Mucosa of stomach (tissue), 1 donor: ENCODE measurements at regions not wholly inside any gene's neighbourhood (a gene's known extent, or its start where the extent isn't known, plus 50 kb on each side); places are given as distances from the start of the nearest gene placed in this dataset.
"Not testable (repeated sequence)": the region's sequence is repeated elsewhere in the genome, so short reads cannot be mapped to it uniquely, and the experiment has no call there.

Experiments used
- H3K27me3 ChIP-seq: one replicate; pipeline ENCODE4 v1.7.0; 2013; ENCODE audit warnings: mild to moderate bottlenecking, low read length; ENCODE audit not compliant: control insufficient read depth, insufficient read depth
- H3K36me3 ChIP-seq: one replicate; pipeline ENCODE4 v1.7.0; 2013; ENCODE audit warnings: low read length; ENCODE audit not compliant: control insufficient read depth, insufficient read depth
- H3K4me1 ChIP-seq: one replicate; pipeline ENCODE4 v1.7.0; 2013; ENCODE audit warnings: mild to moderate bottlenecking, low read length; ENCODE audit not compliant: control insufficient read depth, insufficient read depth
- H3K4me3 ChIP-seq: one replicate; pipeline ENCODE4 v1.7.0; 2013; ENCODE audit warnings: low read length
- H3K9ac ChIP-seq: one replicate; pipeline ENCODE4 v1.7.0; 2013; ENCODE audit warnings: mild to moderate bottlenecking, low read length, moderate library complexity
- H3K9me3 ChIP-seq: one replicate; pipeline ENCODE4 v1.7.0; 2013; ENCODE audit warnings: mild to moderate bottlenecking, low read length, moderate library complexity; ENCODE audit not compliant: control insufficient read depth
- donor health status: Pancreatic carcinoma.

GRCh38 chr7:6995493-6996289 is 169.6 kb upstream of the CCZ1B start:
- not testable (repeated sequence) for H3K9me3 ChIP-seq, H3K9ac ChIP-seq, H3K27me3 ChIP-seq, H3K4me3 ChIP-seq, H3K4me1 ChIP-seq, H3K36me3 ChIP-seq

GRCh38 chr7:6999067-6999666 is 173.1 kb upstream of the CCZ1B start:
- not testable (repeated sequence) for H3K4me1 ChIP-seq, H3K9ac ChIP-seq, H3K36me3 ChIP-seq

GRCh38 chr7:7002418-7003062 is 176.5 kb upstream of the CCZ1B start:
- Histone ChIP-seq H3K4me1 (no peaks in the 10 kb centered on the region), H3K4me3 (no peak overlapping the region), H3K27me3 (no peaks in the 10 kb centered on the region), H3K9ac (no peak overlapping the region), H3K36me3 (no peaks in the 10 kb centered on the region), H3K9me3 (no peaks in the 10 kb centered on the region)

More at GRCh38 chr7:6999067-6999666, 173.1 kb upstream of the CCZ1B start:
- not testable (repeated sequence) for H3K4me3 ChIP-seq, H3K27me3 ChIP-seq, H3K9me3 ChIP-seq

- Histone ChIP-seq H3K9ac (no peak overlapping the region), H3K27me3 (no peaks in the 10 kb centered on the region), H3K4me3 (no peak overlapping the region), H3K36me3 (no peaks in the 10 kb centered on the region), H3K9me3 (no peaks in the 10 kb centered on the region), H3K4me1 (no peaks in the 10 kb centered on the region)
Observed at GRCh38 chr7:7005303-7005702, 177.0 kb upstream of the C1GALT1 start.

- not testable (repeated sequence) for H3K4me3 ChIP-seq, H3K9ac ChIP-seq, H3K36me3 ChIP-seq, H3K27me3 ChIP-seq, H3K4me1 ChIP-seq, H3K9me3 ChIP-seq
Observed at GRCh38 chr7:7005949-7006348, 176.4 kb upstream of the C1GALT1 start.

GRCh38 chr7:7011241-7011640 is 171.1 kb upstream of the C1GALT1 start:
- H3K4me1 ChIP-seq, H3K9ac ChIP-seq, H3K36me3 ChIP-seq, H3K9me3 ChIP-seq, H3K27me3 ChIP-seq, H3K4me3 ChIP-seq: not testable (repeated sequence)

GRCh38 chr7:7011751-7012150 is 170.6 kb upstream of the C1GALT1 start:
- not testable (repeated sequence) for H3K4me3 ChIP-seq, H3K4me1 ChIP-seq, H3K9ac ChIP-seq, H3K36me3 ChIP-seq, H3K27me3 ChIP-seq, H3K9me3 ChIP-seq

GRCh38 chr7:7014827-7015595 is 167.3 kb upstream of the C1GALT1 start:
- H3K9me3 ChIP-seq, result no peaks in the 10 kb centered on the region
- H3K4me1 ChIP-seq, result no peaks in the 10 kb centered on the region
- no peaks in the 10 kb centered on the region for H3K36me3 ChIP-seq
- no peak overlapping the region for H3K4me3 ChIP-seq
- H3K9ac ChIP-seq, result no peak overlapping the region
- H3K27me3 ChIP-seq, result no peaks in the 10 kb centered on the region

GRCh38 chr7:7017707-7018280 is 164.6 kb upstream of the C1GALT1 start:
- Histone ChIP-seq H3K9me3 (no peaks in the 10 kb centered on the region), H3K36me3 (no peaks in the 10 kb centered on the region), H3K4me1 (no peaks in the 10 kb centered on the region), H3K27me3 (no peaks in the 10 kb centered on the region), H3K9ac (no peak overlapping the region), H3K4me3 (no peak overlapping the region)

- no peaks in the 10 kb centered on the region for H3K27me3 ChIP-seq
- H3K9ac ChIP-seq, result no peak overlapping the region
- no peak overlapping the region for H3K4me3 ChIP-seq
- H3K4me1 ChIP-seq, result no peaks in the 10 kb centered on the region
- H3K9me3 ChIP-seq, result no peaks in the 10 kb centered on the region
- H3K36me3 ChIP-seq, result no peaks in the 10 kb centered on the region
Observed at GRCh38 chr7:7018290-7018689, 164.1 kb upstream of the C1GALT1 start.

- H3K9ac ChIP-seq, result no peak overlapping the region
- no peaks in the 10 kb centered on the region for H3K9me3 ChIP-seq
- no peaks in the 10 kb centered on the region for H3K4me1 ChIP-seq
- no peaks in the 10 kb centered on the region for H3K27me3 ChIP-seq
- no peak overlapping the region for H3K4me3 ChIP-seq
- H3K36me3 ChIP-seq, result no peaks in the 10 kb centered on the region
Observed at GRCh38 chr7:7032221-7032620, 150.1 kb upstream of the C1GALT1 start.

- no peaks in the 10 kb centered on the region for H3K27me3 ChIP-seq
- no peak overlapping the region for H3K9ac ChIP-seq
- no peaks in the 10 kb centered on the region for H3K9me3 ChIP-seq
- H3K4me1 ChIP-seq, result no peaks in the 10 kb centered on the region
- no peaks in the 10 kb centered on the region for H3K36me3 ChIP-seq
- no peak overlapping the region for H3K4me3 ChIP-seq
Observed at GRCh38 chr7:7035851-7036250, 146.5 kb upstream of the C1GALT1 start.
